ENCODE measurements at regions not wholly inside any gene's neighbourhood (a gene's known extent, or its start where the extent isn't known, plus 50 kb on each side); places are given as distances from the start of the nearest gene placed in this dataset.

GRCh38 chr16:66255647-66256046 lies 110.8 kb upstream of the CDH5 start:
- POLR2A ChIA-PET = no interaction called here

GRCh38 chr16:66254751-66255150 lies 111.7 kb upstream of the CDH5 start:
- ATAC-seq (ENCODE audit: low read depth) (no peak), DNase-seq (no peak)
- H3K4me3 ChIP-seq (ENCODE audit: control extremely low read depth in 1 of 5, extremely low read depth in 1 of 5, insufficient read depth in 1 of 5, low read depth in 2 of 5, low read length in 4 of 5) = no peak overlapping the region
- Mint-ChIP-seq H3K4me1 (no peaks in the 10 kb centered on the region), H3K9me3 (ENCODE audit: insufficient read depth) (no peaks in the 10 kb centered on the region), H3K4me3 (no peak overlapping the region), H3K27ac (no peak overlapping the region), H3K27me3 (peaks cover 13% of the 10 kb centered on the region)
- WGBS (ENCODE audit: insufficient coverage) = 86% methylated on average over 1 of the region's 2 CpGs
- H3K9ac ChIP-seq (ENCODE audit: low read length) = no peak overlapping the region
- H2AFZ ChIP-seq (ENCODE audit: insufficient read depth, low read depth, low read length, poor library complexity, severe bottlenecking) = no peak overlapping the region
- intact Hi-C loops (cut with micrococcal nuclease) = no loop called here
- H3K27me3 ChIP-seq (replicated peaks in 1 of 4; ENCODE audit: control extremely low read depth in 1 of 4, control insufficient read depth in 3 of 4, insufficient read depth in 4 of 4, low read length in 3 of 4) = no peaks in the 10 kb centered on the region
- TF ChIP-seq CTCF (IDR thresholded peaks at IDR 0.05) (no peak), EZH2 (IDR thresholded peaks at IDR 0.05; ENCODE audit: borderline replicate concordance, insufficient read depth, low read depth, low read length, poor library complexity, severe bottlenecking) (no peak)
- H3K27ac ChIP-seq (ENCODE audit: low read length in 2 of 2) = no peak overlapping the region
- ChIA-PET POLR2A (no interaction called here), CTCF (no interaction called here)
- no peaks in the 10 kb centered on the region for H3K4me1 ChIP-seq (ENCODE audit: control insufficient read depth in 2 of 2, insufficient read depth in 2 of 2, low read length in 2 of 2)
- no peak overlapping the region for H3K4me2 ChIP-seq (replicated peaks; ENCODE audit: low read depth, low read length, poor library complexity, severe bottlenecking)
- no peaks in the 10 kb centered on the region for H4K20me1 ChIP-seq (ENCODE audit: control insufficient read depth, insufficient read depth, low read length, poor library complexity, severe bottlenecking)
- H3K79me2 ChIP-seq (ENCODE audit: control insufficient read depth, insufficient read depth, low read length) = no peaks in the 10 kb centered on the region
- no peaks in the 10 kb centered on the region for H3K9me3 ChIP-seq (ENCODE audit: control extremely low read depth in 1 of 3, control insufficient read depth in 2 of 3, insufficient read depth in 1 of 3, low read length in 2 of 3)
- H3K36me3 ChIP-seq (replicated peaks in 1 of 2; ENCODE audit: control extremely low read depth in 1 of 2, control insufficient read depth in 1 of 2, extremely low read depth in 1 of 2, insufficient read depth in 2 of 2, low read length in 1 of 2) = no peaks in the 10 kb centered on the region

More at GRCh38 chr16:66255647-66256046, 110.8 kb upstream of the CDH5 start:
- Histone ChIP-seq H3K27me3 (replicated peaks in 1 of 4; ENCODE audit: control extremely low read depth in 1 of 4, control insufficient read depth in 3 of 4, insufficient read depth in 4 of 4, low read length in 3 of 4) (no peaks in the 10 kb centered on the region), H3K4me3 (ENCODE audit: control extremely low read depth in 1 of 5, extremely low read depth in 1 of 5, insufficient read depth in 1 of 5, low read depth in 2 of 5, low read length in 4 of 5) (no peak overlapping the region), H4K20me1 (ENCODE audit: control insufficient read depth, insufficient read depth, low read length, poor library complexity, severe bottlenecking) (no peaks in the 10 kb centered on the region), H3K36me3 (replicated peaks in 1 of 2; ENCODE audit: control extremely low read depth in 1 of 2, control insufficient read depth in 1 of 2, extremely low read depth in 1 of 2, insufficient read depth in 2 of 2, low read length in 1 of 2) (no peaks in the 10 kb centered on the region), H3K79me2 (ENCODE audit: control insufficient read depth, insufficient read depth, low read length) (no peaks in the 10 kb centered on the region), H3K27ac (ENCODE audit: low read length in 2 of 2) (no peak overlapping the region), H3K4me2 (replicated peaks; ENCODE audit: low read depth, low read length, poor library complexity, severe bottlenecking) (no peak overlapping the region), H2AFZ (ENCODE audit: insufficient read depth, low read depth, low read length, poor library complexity, severe bottlenecking) (no peak overlapping the region), H3K4me1 (ENCODE audit: control insufficient read depth in 2 of 2, insufficient read depth in 2 of 2, low read length in 2 of 2) (no peaks in the 10 kb centered on the region), H3K9ac (ENCODE audit: low read length) (no peak overlapping the region), H3K9me3 (ENCODE audit: control extremely low read depth in 1 of 3, control insufficient read depth in 2 of 3, insufficient read depth in 1 of 3, low read length in 2 of 3) (no peaks in the 10 kb centered on the region)
- CTCF ChIA-PET = no interaction called here
- intact Hi-C loops (cut with micrococcal nuclease) = no loop called here
- no peaks in the 10 kb centered on the region for H3K4me1 Mint-ChIP-seq
- peaks cover 11% of the 10 kb centered on the region for H3K27me3 Mint-ChIP-seq
- H3K4me3 Mint-ChIP-seq = no peak overlapping the region
- WGBS (ENCODE audit: insufficient coverage) = 90% methylated on average over 3 of the region's 4 CpGs
- TF ChIP-seq CTCF (IDR thresholded peaks at IDR 0.05) (no peak), EZH2 (IDR thresholded peaks at IDR 0.05; ENCODE audit: borderline replicate concordance, insufficient read depth, low read depth, low read length, poor library complexity, severe bottlenecking) (no peak)
- no peak for ATAC-seq (ENCODE audit: low read depth)
- H3K27ac Mint-ChIP-seq = no peak overlapping the region
- no peak for DNase-seq
- H3K9me3 Mint-ChIP-seq (ENCODE audit: insufficient read depth) = no peaks in the 10 kb centered on the region
